ENCODE measurements at regions not wholly inside any gene's neighbourhood (a gene's known extent, or its start where the extent isn't known, plus 50 kb on each side); places are given as distances from the start of the nearest gene placed in this dataset.
"Not testable (repeated sequence)": the region's sequence is repeated elsewhere in the genome, so short reads cannot be mapped to it uniquely, and the experiment has no call there.

- Mint-ChIP-seq H3K36me3 (no peaks in the 10 kb centered on the region), H3K9me3 (peaks cover 0 to 23% (median 2%) of the 10 kb centered on the region in 7 donors), H3K27me3 (no peaks in the 10 kb centered on the region), H3K4me1 (peaks cover 0 to 5% (median 0%) of the 10 kb centered on the region in 4 donors), H3K27ac (no peak overlapping the region), H3K4me3 (no peak overlapping the region)
- H3K4me3 ChIP-seq (ENCODE audit: low read depth, low read length): no peak overlapping the region
- H3K27ac ChIP-seq (ENCODE audit: insufficient read depth, low read length, poor library complexity, severe bottlenecking): no peak overlapping the region
- no peaks in the 10 kb centered on the region for H3K27me3 ChIP-seq (ENCODE audit: control insufficient read depth, insufficient read depth, low read length)
- no peaks in the 10 kb centered on the region for H3K4me1 ChIP-seq (ENCODE audit: control insufficient read depth, insufficient read depth, low read length, poor library complexity, severe bottlenecking)
- peaks cover 0 to 2% of the 10 kb centered on the region in 2 experiments for H3K9me3 ChIP-seq (ENCODE audit: control insufficient read depth in 2 of 2, low read length in 2 of 2)
- ATAC-seq (ENCODE audit: low read depth in 2 of 2): no peak
- no peaks in the 10 kb centered on the region for H3K36me3 ChIP-seq (ENCODE audit: control insufficient read depth, insufficient read depth, low read length)
- DNase-seq: no peak
These were observed 578.1 kb downstream of the UQCRFS1 start for GRCh38 chr19:28634837-28635236.

GRCh38 chr19:28634019-28634328 is 579.0 kb downstream of the UQCRFS1 start:
- peaks cover 0 to 2% of the 10 kb centered on the region in 2 experiments for H3K9me3 ChIP-seq (ENCODE audit: control insufficient read depth in 2 of 2, low read length in 2 of 2)
- Mint-ChIP-seq H3K4me1 (peaks cover 0 to 5% (median 0%) of the 10 kb centered on the region in 4 donors), H3K27ac (no peak overlapping the region), H3K27me3 (no peaks in the 10 kb centered on the region), H3K9me3 (peaks cover 0 to 23% (median 2%) of the 10 kb centered on the region in 7 donors), H3K36me3 (no peaks in the 10 kb centered on the region), H3K4me3 (no peak overlapping the region)
- no peaks in the 10 kb centered on the region for H3K27me3 ChIP-seq (ENCODE audit: control insufficient read depth, insufficient read depth, low read length)
- ATAC-seq (ENCODE audit: low read depth in 2 of 2): no peak
- no peak overlapping the region for H3K27ac ChIP-seq (ENCODE audit: insufficient read depth, low read length, poor library complexity, severe bottlenecking)
- no peak overlapping the region for H3K4me3 ChIP-seq (ENCODE audit: low read depth, low read length)
- DNase-seq: no peak
- no peaks in the 10 kb centered on the region for H3K36me3 ChIP-seq (ENCODE audit: control insufficient read depth, insufficient read depth, low read length)
- H3K4me1 ChIP-seq (ENCODE audit: control insufficient read depth, insufficient read depth, low read length, poor library complexity, severe bottlenecking): no peaks in the 10 kb centered on the region

GRCh38 chr19:28633319-28634018 is 579.5 kb downstream of the UQCRFS1 start:
- H3K36me3 Mint-ChIP-seq: no peaks in the 10 kb centered on the region
- Histone ChIP-seq H3K27me3 (ENCODE audit: control insufficient read depth, insufficient read depth, low read length) (no peaks in the 10 kb centered on the region), H3K4me3 (ENCODE audit: low read depth, low read length) (no peak overlapping the region), H3K36me3 (ENCODE audit: control insufficient read depth, insufficient read depth, low read length) (no peaks in the 10 kb centered on the region), H3K27ac (ENCODE audit: insufficient read depth, low read length, poor library complexity, severe bottlenecking) (no peak overlapping the region), H3K4me1 (ENCODE audit: control insufficient read depth, insufficient read depth, low read length, poor library complexity, severe bottlenecking) (no peaks in the 10 kb centered on the region), H3K9me3 (ENCODE audit: control insufficient read depth in 2 of 2, low read length in 2 of 2) (peaks cover 0 to 2% of the 10 kb centered on the region in 2 experiments)
- no peak overlapping the region for H3K4me3 Mint-ChIP-seq
- no peak overlapping the region for H3K27ac Mint-ChIP-seq
- H3K9me3 Mint-ChIP-seq: peaks cover 0 to 22% (median 2%) of the 10 kb centered on the region in 7 donors
- peaks cover 0 to 5% (median 0%) of the 10 kb centered on the region in 4 donors for H3K4me1 Mint-ChIP-seq
- ATAC-seq (ENCODE audit: low read depth in 2 of 2) (peak in 1 of 2 donors; percentile 56), DNase-seq (peak in 1 of 3 donors; percentile 19)
- no peaks in the 10 kb centered on the region for H3K27me3 Mint-ChIP-seq

- Histone ChIP-seq H3K27ac (ENCODE audit: insufficient read depth, low read length, poor library complexity, severe bottlenecking) (no peak overlapping the region), H3K4me3 (ENCODE audit: low read depth, low read length) (no peak overlapping the region), H3K36me3 (ENCODE audit: control insufficient read depth, insufficient read depth, low read length) (no peaks in the 10 kb centered on the region), H3K9me3 (ENCODE audit: control insufficient read depth in 2 of 2, low read length in 2 of 2) (peaks cover 0 to 2% of the 10 kb centered on the region in 2 experiments), H3K4me1 (ENCODE audit: control insufficient read depth, insufficient read depth, low read length, poor library complexity, severe bottlenecking) (no peaks in the 10 kb centered on the region), H3K27me3 (ENCODE audit: control insufficient read depth, insufficient read depth, low read length) (no peaks in the 10 kb centered on the region)
- Mint-ChIP-seq H3K4me3 (no peak overlapping the region), H3K9me3 (peaks cover 0 to 25% (median 4%) of the 10 kb centered on the region in 7 donors), H3K4me1 (peaks cover 0 to 5% (median 0%) of the 10 kb centered on the region in 4 donors), H3K27ac (no peak overlapping the region), H3K27me3 (no peaks in the 10 kb centered on the region), H3K36me3 (no peaks in the 10 kb centered on the region)
- ATAC-seq (ENCODE audit: low read depth in 2 of 2) (peak in 1 of 2 donors; percentile 12), DNase-seq (no peak)
These were observed 580.4 kb downstream of the UQCRFS1 start for GRCh38 chr19:28632371-28633080.

GRCh38 chr19:28631961-28632360 is 581.0 kb downstream of the UQCRFS1 start:
- H3K27ac ChIP-seq (ENCODE audit: insufficient read depth, low read length, poor library complexity, severe bottlenecking): no peak overlapping the region
- H3K27ac Mint-ChIP-seq: peak overlapping the region in 1 of 3 donors; percentile 72
- H3K27me3 Mint-ChIP-seq: no peaks in the 10 kb centered on the region
- no peaks in the 10 kb centered on the region for H3K36me3 ChIP-seq (ENCODE audit: control insufficient read depth, insufficient read depth, low read length)
- no peaks in the 10 kb centered on the region for H3K36me3 Mint-ChIP-seq
- H3K9me3 ChIP-seq (ENCODE audit: control insufficient read depth in 2 of 2, low read length in 2 of 2): peaks cover 0 to 2% of the 10 kb centered on the region in 2 experiments
- no peak overlapping the region for H3K4me3 Mint-ChIP-seq
- H3K27me3 ChIP-seq (ENCODE audit: control insufficient read depth, insufficient read depth, low read length): no peaks in the 10 kb centered on the region
- peaks cover 0 to 26% (median 4%) of the 10 kb centered on the region in 7 donors for H3K9me3 Mint-ChIP-seq
- no peak for DNase-seq
- H3K4me1 ChIP-seq (ENCODE audit: control insufficient read depth, insufficient read depth, low read length, poor library complexity, severe bottlenecking): no peaks in the 10 kb centered on the region
- no peak overlapping the region for H3K4me3 ChIP-seq (ENCODE audit: low read depth, low read length)
- peaks cover 0 to 5% (median 0%) of the 10 kb centered on the region in 4 donors for H3K4me1 Mint-ChIP-seq
- ATAC-seq (ENCODE audit: low read depth in 2 of 2): no peak

- ATAC-seq (ENCODE audit: low read depth in 2 of 2): no peak
- Mint-ChIP-seq H3K9me3 (peaks cover 0 to 26% (median 8%) of the 10 kb centered on the region in 7 donors), H3K27me3 (no peaks in the 10 kb centered on the region), H3K36me3 (no peaks in the 10 kb centered on the region), H3K4me1 (peaks cover 0 to 5% (median 0%) of the 10 kb centered on the region in 4 donors), H3K27ac (peak overlapping the region in 1 of 3 donors; percentile 83), H3K4me3 (no peak overlapping the region)
- no peaks in the 10 kb centered on the region for H3K9me3 ChIP-seq (ENCODE audit: control insufficient read depth in 2 of 2, low read length in 2 of 2)
- no peaks in the 10 kb centered on the region for H3K36me3 ChIP-seq (ENCODE audit: control insufficient read depth, insufficient read depth, low read length)
- no peak for DNase-seq
- no peak overlapping the region for H3K4me3 ChIP-seq (ENCODE audit: low read depth, low read length)
- H3K4me1 ChIP-seq (ENCODE audit: control insufficient read depth, insufficient read depth, low read length, poor library complexity, severe bottlenecking): no peaks in the 10 kb centered on the region
- no peak overlapping the region for H3K27ac ChIP-seq (ENCODE audit: insufficient read depth, low read length, poor library complexity, severe bottlenecking)
- H3K27me3 ChIP-seq (ENCODE audit: control insufficient read depth, insufficient read depth, low read length): no peaks in the 10 kb centered on the region
These were observed 585.3 kb downstream of the UQCRFS1 start for GRCh38 chr19:28627669-28628068.

DNA sequence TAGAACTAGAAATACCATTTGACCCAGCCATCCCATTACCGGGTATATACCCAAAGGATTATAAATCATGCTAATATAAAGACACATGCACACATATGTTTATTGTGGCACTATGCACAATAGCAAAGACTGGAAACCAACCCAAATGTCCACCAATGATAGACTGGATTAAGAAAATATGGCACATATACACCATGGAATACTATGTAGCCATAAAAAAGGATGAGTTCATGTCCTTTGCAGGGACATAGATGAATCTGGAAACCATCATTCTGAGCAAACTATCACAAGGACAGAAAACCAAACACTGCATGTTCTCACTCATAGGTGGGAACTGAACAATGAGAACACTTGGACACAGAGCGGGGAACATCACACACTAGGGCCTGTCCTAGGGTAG is 586.5 kb downstream of the UQCRFS1 start:
- peaks cover 4 to 21% (median 7%) of the 10 kb centered on the region in 7 donors for H3K9me3 Mint-ChIP-seq

More for the DNA sequence above, 586.5 kb downstream of the UQCRFS1 start:
- H3K9me3 ChIP-seq (ENCODE audit: control insufficient read depth in 2 of 2, low read length in 2 of 2); H3K36me3 ChIP-seq (ENCODE audit: control insufficient read depth, insufficient read depth, low read length); H3K4me1 ChIP-seq (ENCODE audit: control insufficient read depth, insufficient read depth, low read length, poor library complexity, severe bottlenecking); DNase-seq; H3K36me3 Mint-ChIP-seq; H3K4me3 Mint-ChIP-seq; ATAC-seq (ENCODE audit: low read depth in 2 of 2); H3K27ac ChIP-seq (ENCODE audit: insufficient read depth, low read length, poor library complexity, severe bottlenecking); H3K4me1 Mint-ChIP-seq; H3K27ac Mint-ChIP-seq; H3K27me3 ChIP-seq (ENCODE audit: control insufficient read depth, insufficient read depth, low read length); H3K4me3 ChIP-seq (ENCODE audit: low read depth, low read length); H3K27me3 Mint-ChIP-seq: not testable (repeated sequence)

Data from CD4-positive, CD25-positive, alpha-beta regulatory T cell (primary cell).